ENCODE measurements at regions not wholly inside any gene's neighbourhood (a gene's known extent, or its start where the extent isn't known, plus 50 kb on each side); places are given as distances from the start of the nearest gene placed in this dataset.

DNA sequence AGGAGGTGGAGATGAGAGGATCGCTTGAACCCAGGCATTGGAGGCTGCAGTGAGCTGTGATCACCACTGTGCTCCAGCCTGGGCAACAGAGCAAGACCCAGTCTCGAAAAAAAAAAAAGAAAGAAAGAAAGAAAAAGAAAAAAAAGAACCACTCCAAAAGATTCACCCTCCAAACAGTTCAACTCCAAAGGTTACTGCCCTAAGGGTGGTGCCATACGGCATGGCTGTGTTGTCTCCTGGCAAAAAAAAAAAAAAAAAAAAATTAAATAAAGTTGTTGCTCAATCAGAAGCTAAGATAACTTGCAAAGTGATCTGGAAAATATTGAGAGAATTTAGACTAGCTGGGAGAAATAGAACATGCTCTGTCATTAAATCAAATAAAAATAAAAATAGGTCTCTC is 79.5 kb downstream of the KCTD15 start:
- DNase-seq (ENCODE audit: low read depth) = no peak

DNA sequence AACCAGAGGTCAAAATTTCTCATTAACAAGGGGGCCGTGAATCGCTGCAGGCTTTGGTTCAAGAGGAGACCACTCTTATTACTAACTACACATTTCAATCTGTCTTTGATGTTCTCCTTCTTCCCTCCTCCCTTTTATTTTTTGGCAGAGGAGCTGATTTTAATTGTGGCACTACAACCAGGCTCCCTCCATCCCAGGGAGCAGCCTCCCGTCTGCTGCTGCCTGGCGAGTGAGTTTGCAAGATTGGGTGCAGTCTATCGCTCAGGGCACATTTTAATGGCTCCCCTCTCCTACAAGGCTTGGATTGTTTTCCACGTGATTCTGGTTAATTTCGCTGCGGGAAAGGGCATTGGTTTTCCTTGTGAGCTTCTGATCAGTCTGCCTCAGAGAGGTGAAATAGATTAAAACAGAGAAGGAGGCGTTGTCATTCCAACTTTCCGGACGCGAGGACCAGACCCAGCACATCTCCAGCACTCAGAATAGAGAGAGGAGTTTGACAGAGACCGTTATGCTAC is 81.4 kb downstream of the KCTD15 start:
- no peak overlapping the region for H3K4me3 ChIP-seq (ENCODE audit: low read depth, low read length)
- no peak for DNase-seq (ENCODE audit: low read depth)
- TF ChIP-seq, protein P1, sequence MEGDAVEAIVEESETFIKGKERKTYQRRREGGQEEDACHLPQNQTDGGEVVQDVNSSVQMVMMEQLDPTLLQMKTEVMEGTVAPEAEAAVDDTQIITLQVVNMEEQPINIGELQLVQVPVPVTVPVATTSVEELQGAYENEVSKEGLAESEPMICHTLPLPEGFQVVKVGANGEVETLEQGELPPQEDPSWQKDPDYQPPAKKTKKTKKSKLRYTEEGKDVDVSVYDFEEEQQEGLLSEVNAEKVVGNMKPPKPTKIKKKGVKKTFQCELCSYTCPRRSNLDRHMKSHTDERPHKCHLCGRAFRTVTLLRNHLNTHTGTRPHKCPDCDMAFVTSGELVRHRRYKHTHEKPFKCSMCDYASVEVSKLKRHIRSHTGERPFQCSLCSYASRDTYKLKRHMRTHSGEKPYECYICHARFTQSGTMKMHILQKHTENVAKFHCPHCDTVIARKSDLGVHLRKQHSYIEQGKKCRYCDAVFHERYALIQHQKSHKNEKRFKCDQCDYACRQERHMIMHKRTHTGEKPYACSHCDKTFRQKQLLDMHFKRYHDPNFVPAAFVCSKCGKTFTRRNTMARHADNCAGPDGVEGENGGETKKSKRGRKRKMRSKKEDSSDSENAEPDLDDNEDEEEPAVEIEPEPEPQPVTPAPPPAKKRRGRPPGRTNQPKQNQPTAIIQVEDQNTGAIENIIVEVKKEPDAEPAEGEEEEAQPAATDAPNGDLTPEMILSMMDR (conservative IDR thresholded peaks at IDR 0.05; ENCODE audit: low read depth, low read length) = no peak

More for the DNA sequence above, 79.5 kb downstream of the KCTD15 start:
- TF ChIP-seq, protein P1 (conservative IDR thresholded peaks at IDR 0.05; ENCODE audit: low read depth, low read length) = no peak
- no peak overlapping the region for H3K4me3 ChIP-seq (ENCODE audit: low read depth, low read length)

DNA sequence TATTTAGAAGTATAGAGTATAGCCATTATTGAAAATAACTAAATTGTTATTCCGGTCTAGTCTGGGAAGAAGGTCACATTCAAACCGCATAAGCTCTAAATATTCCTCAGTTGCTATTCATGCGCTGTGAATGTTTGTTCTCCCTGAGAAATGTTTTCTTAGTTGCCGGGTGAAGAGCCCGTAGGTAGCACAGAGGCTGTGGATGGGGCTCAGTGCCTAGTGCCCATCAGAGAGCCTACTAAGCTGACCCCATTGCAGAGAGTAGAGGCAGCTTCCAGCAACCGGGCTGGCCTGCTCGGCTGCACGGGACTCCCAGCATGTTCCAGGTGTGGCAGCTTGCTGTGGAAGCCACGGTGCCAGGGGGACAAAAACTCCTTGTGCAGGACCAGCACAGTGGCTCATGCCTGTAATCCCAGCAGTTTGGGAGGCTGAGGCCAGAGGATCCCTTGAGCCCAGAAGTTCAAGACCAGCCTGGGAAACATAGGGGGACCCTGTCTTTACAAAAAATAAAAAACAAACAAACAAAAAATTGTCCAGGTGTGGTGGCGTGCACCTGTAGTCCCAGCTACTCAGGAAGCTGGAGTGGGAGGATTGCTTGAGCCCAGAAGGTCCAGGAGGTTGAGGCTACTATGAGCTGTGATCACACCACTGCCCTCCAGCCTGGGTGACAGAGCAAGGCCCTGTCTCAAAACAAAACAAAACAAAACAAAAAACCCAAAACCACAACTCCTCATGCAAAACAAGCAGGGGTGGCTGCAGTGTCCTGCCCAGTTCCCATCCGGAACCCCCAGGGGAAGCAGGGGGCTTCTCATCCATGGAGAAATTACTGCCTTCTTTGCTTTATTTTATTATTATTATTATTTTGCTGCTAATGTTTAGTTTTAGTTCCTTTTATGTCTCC is 82.5 kb downstream of the KCTD15 start:
- no peak for DNase-seq (ENCODE audit: low read depth)
- TF ChIP-seq, protein P1 (conservative IDR thresholded peaks at IDR 0.05; ENCODE audit: low read depth, low read length) = no peak
- H3K4me3 ChIP-seq (ENCODE audit: low read depth, low read length) = no peak overlapping the region

DNA sequence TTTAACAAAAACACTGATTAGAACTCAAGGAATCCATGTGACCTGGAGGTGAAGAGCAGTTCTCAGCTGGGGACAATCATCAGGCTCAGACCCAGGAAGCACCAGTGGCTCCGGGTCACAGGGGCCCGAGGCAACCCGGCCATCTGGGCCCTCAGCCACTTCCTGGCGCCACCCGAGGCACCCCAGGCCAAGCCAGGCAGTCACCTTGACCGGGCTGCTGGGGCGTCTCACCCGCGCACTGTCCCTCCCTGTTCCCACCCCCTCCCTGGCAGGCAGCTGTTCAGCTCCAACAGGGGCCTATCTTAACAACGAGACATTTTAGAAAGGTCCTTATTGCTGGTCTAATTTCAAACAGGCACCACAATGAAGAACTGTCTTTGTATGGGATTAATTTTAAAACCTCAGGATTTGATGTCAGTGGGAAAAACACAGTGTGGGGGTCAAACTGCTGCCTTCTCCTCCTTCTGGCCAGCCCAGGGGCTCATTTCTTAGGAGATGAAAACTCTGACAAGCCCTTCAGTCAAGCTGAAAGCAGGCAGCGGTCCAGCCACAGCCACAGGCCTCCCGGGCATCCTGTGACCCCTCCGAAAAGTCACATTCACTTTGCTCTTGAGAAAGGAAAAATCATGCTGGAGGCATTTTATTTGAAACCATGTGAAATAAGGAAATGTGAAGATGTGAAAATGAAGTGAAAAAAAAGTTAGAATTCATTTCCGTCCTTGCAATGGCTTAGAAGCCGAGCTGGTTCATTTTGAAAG is 83.3 kb downstream of the KCTD15 start:
- DNase-seq (ENCODE audit: low read depth) = no peak
- TF ChIP-seq, protein P1 (conservative IDR thresholded peaks at IDR 0.05; ENCODE audit: low read depth, low read length) = no peak
- no peak overlapping the region for H3K4me3 ChIP-seq (ENCODE audit: low read depth, low read length)

DNA sequence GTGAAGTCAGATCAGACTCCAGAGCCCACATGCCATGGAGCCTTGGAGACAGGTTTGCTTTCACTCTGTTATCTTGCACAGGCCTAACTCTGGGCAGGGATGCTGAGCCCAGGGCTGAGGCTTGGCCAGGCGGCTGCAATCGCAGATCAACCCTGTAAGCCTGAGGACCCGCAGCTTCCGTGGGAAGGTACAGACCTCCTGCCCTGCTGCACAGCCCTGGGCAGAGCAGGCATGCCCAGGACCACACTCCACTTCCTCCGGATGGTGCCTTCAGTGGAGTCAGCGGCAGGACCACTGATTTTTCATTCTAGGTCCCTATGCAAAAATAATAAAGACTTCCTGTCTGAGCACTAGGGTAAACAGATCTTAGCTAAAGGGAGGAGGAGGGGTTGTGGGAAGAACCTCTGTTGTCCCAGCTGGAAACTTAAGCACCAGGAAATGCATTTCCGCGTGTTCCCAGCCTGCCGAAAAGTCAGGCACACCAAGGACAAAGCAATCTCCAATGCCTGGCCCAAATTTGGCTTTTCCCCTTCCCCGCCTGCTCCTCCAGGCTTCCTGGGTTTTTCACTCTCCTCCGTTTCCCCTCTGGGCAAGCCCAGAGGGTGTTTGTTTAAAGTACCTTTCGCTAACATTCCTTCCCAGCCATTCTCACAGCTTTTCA is 87.3 kb downstream of the KCTD15 start:
- DNase-seq (ENCODE audit: low read depth) = no peak
- TF ChIP-seq, protein P1 (conservative IDR thresholded peaks at IDR 0.05; ENCODE audit: low read depth, low read length) = no peak
- no peak overlapping the region for H3K4me3 ChIP-seq (ENCODE audit: low read depth, low read length)

DNA sequence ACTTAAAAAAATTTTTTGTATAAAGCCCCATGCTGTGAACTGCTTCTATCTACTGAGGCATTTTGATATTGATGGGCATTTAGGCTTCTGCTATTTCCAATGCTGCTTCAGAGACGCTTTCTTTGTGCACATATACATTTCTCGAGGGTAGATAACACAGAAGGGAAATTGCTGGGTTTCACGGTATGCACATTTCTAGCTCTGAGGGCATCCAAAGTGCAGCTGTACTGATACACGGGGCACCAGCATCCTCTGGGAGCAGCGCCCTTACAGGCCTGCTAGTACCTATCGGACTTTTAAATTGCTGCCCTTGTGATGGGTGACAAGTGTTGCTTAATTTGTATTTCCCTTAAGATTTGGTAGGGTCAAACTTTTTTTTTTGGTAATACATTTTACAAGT is 88.6 kb downstream of the KCTD15 start:
- H3K4me3 ChIP-seq (ENCODE audit: low read depth, low read length) = no peak overlapping the region
- no peak for DNase-seq (ENCODE audit: low read depth)
- TF ChIP-seq, protein P1 (conservative IDR thresholded peaks at IDR 0.05; ENCODE audit: low read depth, low read length) = no peak

All from epithelial cell of proximal tubule (primary cell).